ENCODE measurements at regions not wholly inside any gene's neighbourhood (a gene's known extent, or its start where the extent isn't known, plus 50 kb on each side); places are given as distances from the start of the nearest gene placed in this dataset.

GRCh38 chr14:83467811-83468210 is 1934.2 kb upstream of the SEL1L start:
- TF ChIP-seq CTCF (IDR thresholded peaks at IDR 0.05) (no peak), ZFX (IDR thresholded peaks at IDR 0.05; ENCODE audit: borderline replicate concordance) (no peak)

All from 22Rv1 (cell line).